ENCODE measurements at regions not wholly inside any gene's neighbourhood (a gene's known extent, or its start where the extent isn't known, plus 50 kb on each side); places are given as distances from the start of the nearest gene placed in this dataset.
A peak's percentile ranks its signal among the peaks of the same experiment; 100 is the strongest.

DNA sequence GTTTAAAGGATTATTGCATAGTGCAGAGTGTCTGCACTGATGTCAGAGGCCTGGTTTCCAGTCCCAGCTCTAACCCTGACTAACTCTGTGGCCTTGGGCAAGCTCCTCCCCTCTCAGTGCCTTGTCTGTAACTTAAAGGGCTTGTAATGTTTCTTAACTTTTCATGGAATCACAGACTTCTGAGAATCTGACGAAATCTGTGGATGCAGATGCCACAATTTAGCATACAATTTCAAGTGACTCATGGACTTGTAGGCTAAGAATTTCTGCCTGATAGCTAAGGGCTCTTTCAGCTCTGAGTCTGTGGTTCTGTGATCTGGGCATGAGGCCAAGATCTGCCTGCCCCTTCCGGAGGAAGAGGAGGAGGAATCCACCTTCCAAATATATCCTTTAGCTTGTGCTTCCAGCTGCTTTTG lies 236.9 kb downstream of the AR start:
- peak; percentile 14 for DNase-seq
- H3K4me1 Mint-ChIP-seq (ENCODE audit: low read depth): no peaks in the 10 kb centered on the region
- H3K36me3 Mint-ChIP-seq: no peaks in the 10 kb centered on the region
- ChIA-PET POLR2A (no interaction called here), CTCF (no interaction called here)
- H3K4me3 Mint-ChIP-seq: no peak overlapping the region
- H3K27ac Mint-ChIP-seq: no peak overlapping the region
- no peaks in the 10 kb centered on the region for H3K27me3 Mint-ChIP-seq
- intact Hi-C loops (cut with micrococcal nuclease): no loop called here
- no peaks in the 10 kb centered on the region for H3K9me3 Mint-ChIP-seq

GRCh38 chrX:67781132-67781531 lies 237.3 kb downstream of the AR start:
- Mint-ChIP-seq H3K36me3 (no peaks in the 10 kb centered on the region), H3K27ac (no peak overlapping the region), H3K27me3 (no peaks in the 10 kb centered on the region), H3K4me3 (no peak overlapping the region), H3K4me1 (ENCODE audit: low read depth) (no peaks in the 10 kb centered on the region), H3K9me3 (no peaks in the 10 kb centered on the region)
- CTCF ChIA-PET: no interaction called here
- DNase-seq: no peak
- POLR2A ChIA-PET: no interaction called here
- intact Hi-C loops (cut with micrococcal nuclease): no loop called here

DNA sequence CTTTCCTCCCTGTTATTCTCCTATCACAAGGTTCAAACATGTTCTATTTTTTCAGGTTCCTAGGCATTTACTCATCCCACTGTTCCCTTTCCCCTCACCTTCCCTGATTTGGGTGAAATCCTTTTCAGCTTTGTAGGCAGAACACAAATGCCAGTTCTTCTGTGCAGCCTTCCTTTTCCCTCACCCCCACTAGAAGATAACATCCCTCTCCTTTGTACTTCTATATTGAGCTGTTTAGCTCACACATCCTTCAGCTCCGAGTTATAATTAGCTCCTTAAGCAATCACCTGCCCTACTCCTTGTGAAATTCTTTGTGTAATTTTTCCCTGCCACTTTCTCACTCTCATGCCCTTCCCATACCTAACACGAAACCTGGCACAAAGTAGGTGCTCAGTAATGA lies 240.9 kb downstream of the AR start:
- H3K4me3 Mint-ChIP-seq: no peak overlapping the region
- no peaks in the 10 kb centered on the region for H3K4me1 Mint-ChIP-seq (ENCODE audit: low read depth)
- CTCF ChIA-PET: no interaction called here
- no peak for DNase-seq
- POLR2A ChIA-PET: no interaction called here
- intact Hi-C loops (cut with micrococcal nuclease): no loop called here
- H3K27ac Mint-ChIP-seq: no peak overlapping the region
- H3K9me3 Mint-ChIP-seq: no peaks in the 10 kb centered on the region
- no peaks in the 10 kb centered on the region for H3K27me3 Mint-ChIP-seq
- H3K36me3 Mint-ChIP-seq: no peaks in the 10 kb centered on the region

DNA sequence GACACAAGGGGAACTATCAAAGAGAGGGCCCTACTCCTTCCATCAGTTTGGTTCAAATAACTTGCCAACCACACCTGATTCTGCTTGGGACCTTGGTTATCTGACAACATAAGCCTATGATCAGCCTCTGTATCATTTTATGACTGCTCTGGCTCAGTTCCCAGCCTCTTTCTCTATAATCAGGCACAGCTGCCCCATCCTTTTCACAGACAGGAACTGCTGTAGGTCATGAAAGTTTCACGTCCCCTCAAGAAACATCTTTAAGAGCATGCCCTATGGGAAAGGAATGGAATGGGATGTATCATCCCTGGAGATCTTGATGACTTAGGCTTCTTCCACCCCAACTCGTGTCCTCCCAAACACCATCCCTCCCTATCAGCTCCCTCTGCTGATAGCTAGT lies 243.4 kb downstream of the AR start:
- intact Hi-C loops (cut with micrococcal nuclease): no loop called here
- Mint-ChIP-seq H3K4me1 (ENCODE audit: low read depth) (no peaks in the 10 kb centered on the region), H3K27me3 (no peaks in the 10 kb centered on the region), H3K27ac (no peak overlapping the region), H3K36me3 (no peaks in the 10 kb centered on the region), H3K9me3 (no peaks in the 10 kb centered on the region), H3K4me3 (no peak overlapping the region)
- CTCF ChIA-PET: no interaction called here
- POLR2A ChIA-PET: no interaction called here
- DNase-seq: no peak

DNA sequence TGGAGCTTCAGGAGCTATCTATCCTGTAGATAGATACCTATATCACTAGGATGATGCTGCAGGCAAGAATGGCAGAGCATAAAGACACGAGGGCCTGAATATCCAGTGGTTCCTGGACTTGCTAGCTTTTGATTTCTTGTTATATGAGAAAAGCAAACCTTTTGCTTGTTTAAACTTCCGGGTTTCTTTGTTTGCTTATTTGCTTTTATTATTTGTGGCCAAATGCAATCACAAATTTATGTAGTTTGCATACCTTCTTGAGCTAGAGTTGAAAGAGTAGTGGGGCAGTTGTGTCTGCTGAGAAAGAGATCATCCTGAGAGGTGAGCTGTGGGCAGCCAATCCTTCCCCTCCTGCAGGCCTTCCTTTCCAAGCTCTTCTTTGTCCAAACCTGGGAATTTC lies 245.7 kb downstream of the AR start:
- Mint-ChIP-seq H3K4me3 (no peak overlapping the region), H3K27ac (no peak overlapping the region), H3K9me3 (no peaks in the 10 kb centered on the region), H3K4me1 (ENCODE audit: low read depth) (no peaks in the 10 kb centered on the region), H3K27me3 (no peaks in the 10 kb centered on the region), H3K36me3 (no peaks in the 10 kb centered on the region)
- POLR2A ChIA-PET: no interaction called here
- intact Hi-C loops (cut with micrococcal nuclease): no loop called here
- CTCF ChIA-PET: no interaction called here
- no peak for DNase-seq

All from activated CD4-positive, alpha-beta memory T cell treated with anti-CD3 and anti-CD28 coated beads for 36 hours (primary cell).